ENCODE measurements at regions not wholly inside any gene's neighbourhood (a gene's known extent, or its start where the extent isn't known, plus 50 kb on each side); places are given as distances from the start of the nearest gene placed in this dataset.

- Mint-ChIP-seq H3K27ac (no peak overlapping the region), H3K4me1 (ENCODE audit: low read depth) (peaks cover 5% of the 10 kb centered on the region), H3K4me3 (ENCODE audit: low read depth) (no peak overlapping the region), H3K36me3 (ENCODE audit: low read depth) (no peaks in the 10 kb centered on the region), H3K27me3 (ENCODE audit: low read depth) (peaks cover 2% of the 10 kb centered on the region), H3K9me3 (no peaks in the 10 kb centered on the region)
- DNase-seq (ENCODE audit: low spot score), result no peak
- intact Hi-C loops (cut with micrococcal nuclease), result no loop called here
Measured at GRCh38 chr17:74040729-74041128, 162.7 kb upstream of the RPL38 start.

- Mint-ChIP-seq H3K9me3 (no peaks in the 10 kb centered on the region), H3K36me3 (ENCODE audit: low read depth) (no peaks in the 10 kb centered on the region), H3K4me1 (ENCODE audit: low read depth) (peaks cover 5% of the 10 kb centered on the region), H3K4me3 (ENCODE audit: low read depth) (no peak overlapping the region), H3K27me3 (ENCODE audit: low read depth) (peaks cover 2% of the 10 kb centered on the region), H3K27ac (no peak overlapping the region)
- no peak for DNase-seq (ENCODE audit: low spot score)
- intact Hi-C loops (cut with micrococcal nuclease), result no loop called here
Measured at GRCh38 chr17:74041869-74042640, 161.4 kb upstream of the RPL38 start.

DNA sequence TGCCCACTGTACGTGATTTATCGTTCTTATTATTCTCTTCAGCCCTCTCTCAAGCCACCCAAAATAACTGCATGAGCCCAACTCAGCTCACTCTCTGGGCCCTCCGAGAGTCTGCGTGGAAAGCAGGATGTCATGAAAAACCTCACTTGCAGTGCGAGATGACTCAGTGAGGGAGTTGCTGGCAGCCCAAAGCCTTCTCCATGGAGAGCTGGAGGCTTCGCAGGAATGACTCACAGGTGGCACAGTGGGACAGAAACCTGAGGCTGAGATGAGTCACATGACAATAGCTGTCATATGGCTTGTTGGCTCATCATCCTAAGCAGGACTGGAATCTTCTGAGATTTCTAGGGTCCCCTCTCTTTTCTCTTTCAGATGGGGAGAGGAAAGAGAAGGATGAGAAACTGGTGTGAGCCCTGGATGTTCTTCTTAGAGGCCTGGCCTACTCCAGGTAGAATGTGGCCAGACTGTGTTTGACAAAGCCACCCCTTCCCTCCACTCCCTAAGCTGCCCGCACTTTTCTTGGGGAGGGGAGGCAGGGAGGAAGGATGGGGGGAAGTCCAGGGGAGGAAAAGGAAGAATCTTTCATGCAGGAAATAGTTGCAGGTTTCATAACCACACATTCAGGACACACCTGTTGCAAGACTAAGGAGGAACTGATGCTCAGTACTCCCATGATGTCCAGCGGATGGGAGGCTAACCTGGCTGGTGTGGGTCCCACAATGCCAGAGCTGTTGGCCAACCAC lies 160.6 kb upstream of the RPL38 start:
- Mint-ChIP-seq H3K27me3 (ENCODE audit: low read depth) (peaks cover 5% of the 10 kb centered on the region), H3K36me3 (ENCODE audit: low read depth) (no peaks in the 10 kb centered on the region), H3K4me1 (ENCODE audit: low read depth) (peaks cover 5% of the 10 kb centered on the region), H3K4me3 (ENCODE audit: low read depth) (no peak overlapping the region), H3K27ac (no peak overlapping the region), H3K9me3 (no peaks in the 10 kb centered on the region)
- no peak for DNase-seq (ENCODE audit: low spot score)
- intact Hi-C loops (cut with micrococcal nuclease), result no loop called here

DNA sequence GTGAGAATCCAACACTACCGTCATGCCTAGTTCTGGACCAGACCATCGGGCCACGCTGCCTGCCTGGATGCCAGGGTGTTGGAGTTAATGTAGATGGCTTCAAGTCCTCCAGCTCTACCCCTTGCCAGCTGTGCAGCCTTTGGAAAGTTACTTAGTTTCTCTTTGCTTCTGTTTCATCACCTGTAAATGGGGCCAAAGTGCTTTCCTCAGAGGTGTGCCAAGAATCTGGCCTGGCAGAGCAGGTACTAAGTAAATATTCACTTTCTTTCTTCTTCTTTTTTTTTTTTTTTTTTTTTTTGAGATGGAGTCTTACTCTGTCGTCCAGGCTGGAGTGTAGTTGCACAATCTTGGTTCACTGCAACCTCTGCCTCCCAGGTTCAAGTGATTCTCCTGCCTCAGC lies 159.5 kb upstream of the RPL38 start:
- Mint-ChIP-seq H3K9me3 (no peaks in the 10 kb centered on the region), H3K27ac (no peak overlapping the region), H3K27me3 (ENCODE audit: low read depth) (peaks cover 8% of the 10 kb centered on the region), H3K4me3 (ENCODE audit: low read depth) (no peak overlapping the region), H3K36me3 (ENCODE audit: low read depth) (no peaks in the 10 kb centered on the region), H3K4me1 (ENCODE audit: low read depth) (peaks cover 5% of the 10 kb centered on the region)
- intact Hi-C loops (cut with micrococcal nuclease), result no loop called here
- DNase-seq (ENCODE audit: low spot score), result no peak

- intact Hi-C loops (cut with micrococcal nuclease), result no loop called here
Measured at GRCh38 chr17:74045608-74046280, 157.7 kb upstream of the RPL38 start.

GRCh38 chr17:74049167-74049966 lies 154.1 kb upstream of the RPL38 start:
- no peak overlapping the region for H3K27ac Mint-ChIP-seq
- H3K27me3 Mint-ChIP-seq (ENCODE audit: low read depth), result peaks cover 14% of the 10 kb centered on the region
- H3K36me3 Mint-ChIP-seq (ENCODE audit: low read depth), result no peaks in the 10 kb centered on the region
- H3K4me3 Mint-ChIP-seq (ENCODE audit: low read depth), result no peak overlapping the region
- no peaks in the 10 kb centered on the region for H3K4me1 Mint-ChIP-seq (ENCODE audit: low read depth)
- DNase-seq (ENCODE audit: low spot score), result no peak
- intact Hi-C loops (cut with micrococcal nuclease), result no loop called here
- H3K9me3 Mint-ChIP-seq, result no peaks in the 10 kb centered on the region

More at GRCh38 chr17:74045608-74046280, 157.7 kb upstream of the RPL38 start:
- Mint-ChIP-seq H3K36me3 (ENCODE audit: low read depth) (no peaks in the 10 kb centered on the region), H3K4me3 (ENCODE audit: low read depth) (no peak overlapping the region), H3K4me1 (ENCODE audit: low read depth) (peaks cover 5% of the 10 kb centered on the region), H3K9me3 (no peaks in the 10 kb centered on the region), H3K27ac (no peak overlapping the region), H3K27me3 (ENCODE audit: low read depth) (peaks cover 8% of the 10 kb centered on the region)
- no peak for DNase-seq (ENCODE audit: low spot score)

- H3K36me3 Mint-ChIP-seq (ENCODE audit: low read depth), result no peaks in the 10 kb centered on the region
- H3K27me3 Mint-ChIP-seq (ENCODE audit: low read depth), result peaks cover 17% of the 10 kb centered on the region
- no peak overlapping the region for H3K4me3 Mint-ChIP-seq (ENCODE audit: low read depth)
- H3K4me1 Mint-ChIP-seq (ENCODE audit: low read depth), result no peaks in the 10 kb centered on the region
- intact Hi-C loops (cut with micrococcal nuclease), result no loop called here
- DNase-seq (ENCODE audit: low spot score), result no peak
- H3K9me3 Mint-ChIP-seq, result no peaks in the 10 kb centered on the region
- H3K27ac Mint-ChIP-seq, result no peak overlapping the region
Measured at GRCh38 chr17:74049967-74050458, 153.5 kb upstream of the RPL38 start.

GRCh38 chr17:74051348-74051747 lies 152.1 kb upstream of the RPL38 start:
- Mint-ChIP-seq H3K27me3 (ENCODE audit: low read depth) (peaks cover 17% of the 10 kb centered on the region), H3K4me1 (ENCODE audit: low read depth) (no peaks in the 10 kb centered on the region), H3K4me3 (ENCODE audit: low read depth) (no peak overlapping the region), H3K36me3 (ENCODE audit: low read depth) (no peaks in the 10 kb centered on the region), H3K9me3 (no peaks in the 10 kb centered on the region), H3K27ac (no peak overlapping the region)
- DNase-seq (ENCODE audit: low spot score), result no peak
- intact Hi-C loops (cut with micrococcal nuclease), result no loop called here

- Mint-ChIP-seq H3K27me3 (ENCODE audit: low read depth) (peaks cover 19% of the 10 kb centered on the region), H3K27ac (no peak overlapping the region), H3K4me3 (ENCODE audit: low read depth) (no peak overlapping the region), H3K4me1 (ENCODE audit: low read depth) (no peaks in the 10 kb centered on the region), H3K36me3 (ENCODE audit: low read depth) (no peaks in the 10 kb centered on the region), H3K9me3 (no peaks in the 10 kb centered on the region)
- intact Hi-C loops (cut with micrococcal nuclease), result no loop called here
- no peak for DNase-seq (ENCODE audit: low spot score)
Measured at GRCh38 chr17:74052993-74053711, 150.3 kb upstream of the RPL38 start.

DNA sequence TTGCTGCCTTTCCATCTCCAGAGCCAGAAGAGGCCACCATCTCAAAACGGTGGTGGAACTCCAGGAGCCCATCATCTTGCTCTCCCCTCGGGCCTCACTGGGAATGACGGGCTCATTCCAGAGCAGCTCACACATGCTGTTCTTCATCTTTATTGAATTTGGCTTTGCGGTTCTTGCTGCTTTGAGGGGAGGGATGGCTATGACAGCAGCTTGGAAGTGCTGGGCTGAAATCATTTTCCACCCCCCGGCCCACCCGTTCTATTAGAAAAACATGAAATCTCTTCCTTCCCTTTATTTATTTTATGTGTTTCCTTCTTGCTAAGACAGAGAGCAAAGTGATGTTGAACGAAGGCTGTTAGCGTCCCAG lies 149.8 kb upstream of the RPL38 start:
- Mint-ChIP-seq H3K9me3 (no peaks in the 10 kb centered on the region), H3K4me1 (ENCODE audit: low read depth) (no peaks in the 10 kb centered on the region), H3K36me3 (ENCODE audit: low read depth) (no peaks in the 10 kb centered on the region), H3K27ac (no peak overlapping the region), H3K27me3 (ENCODE audit: low read depth) (peaks cover 16% of the 10 kb centered on the region), H3K4me3 (ENCODE audit: low read depth) (no peak overlapping the region)
- intact Hi-C loops (cut with micrococcal nuclease), result no loop called here
- DNase-seq (ENCODE audit: low spot score), result no peak

GRCh38 chr17:74054249-74054648 lies 149.2 kb upstream of the RPL38 start:
- intact Hi-C loops (cut with micrococcal nuclease), result no loop called here
- DNase-seq (ENCODE audit: low spot score), result no peak
- H3K36me3 Mint-ChIP-seq (ENCODE audit: low read depth), result no peaks in the 10 kb centered on the region
- peaks cover 16% of the 10 kb centered on the region for H3K27me3 Mint-ChIP-seq (ENCODE audit: low read depth)
- H3K27ac Mint-ChIP-seq, result no peak overlapping the region
- H3K9me3 Mint-ChIP-seq, result no peaks in the 10 kb centered on the region
- no peaks in the 10 kb centered on the region for H3K4me1 Mint-ChIP-seq (ENCODE audit: low read depth)
- no peak overlapping the region for H3K4me3 Mint-ChIP-seq (ENCODE audit: low read depth)

Data from activated T-helper 2 cell treated with anti-CD3 and anti-CD28 coated beads, Interferon-gamma antibody, Interleukin-2, Interleukin-4, amounts not matched to agents 10 μg/mL and 5 μg/mL and 100 μg/mL, durations not matched to agents 14 hours and 24 hours and 36 hours (primary cell).